ENCODE measurements at regions not wholly inside any gene's neighbourhood (a gene's known extent, or its start where the extent isn't known, plus 50 kb on each side); places are given as distances from the start of the nearest gene placed in this dataset.

DNA sequence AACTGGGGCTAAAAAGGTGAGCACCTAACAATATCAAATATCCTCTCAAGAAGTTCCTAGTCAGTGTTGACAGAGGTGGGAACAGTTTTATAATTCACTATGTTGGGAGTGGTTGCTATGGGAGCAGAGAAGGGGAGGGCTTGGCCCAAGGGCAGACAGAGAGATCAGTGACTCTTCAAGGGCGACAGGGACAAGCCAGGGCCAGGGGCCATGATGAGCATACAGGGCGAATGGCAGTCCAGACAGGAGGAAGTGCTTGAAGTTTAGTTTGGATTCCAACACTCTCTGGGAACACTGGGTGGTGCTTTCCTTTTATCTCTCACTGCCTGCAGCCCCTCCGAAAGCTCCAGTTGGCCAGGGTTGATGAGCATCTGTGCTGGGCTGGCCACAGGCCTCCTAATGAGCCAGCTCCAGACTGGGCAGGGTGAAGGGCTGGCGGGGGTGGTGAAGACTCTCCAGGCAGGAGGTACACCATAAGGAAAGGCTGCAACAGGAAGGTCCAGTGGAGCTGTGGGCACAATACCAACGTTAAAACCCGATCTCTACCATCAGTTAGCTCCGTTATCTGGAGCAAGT is 111.3 kb downstream of the TMEM174 start:
- H3K4me1 ChIP-seq (ENCODE audit: control insufficient read depth, extremely low read depth, insufficient read depth, low read length) = peaks cover 25% of the 10 kb centered on the region
- FAIRE-seq (no peak), DNase-seq (ENCODE audit: low read depth, low spot score) (no peak)
- H3K36me3 ChIP-seq (ENCODE audit: control insufficient read depth in 2 of 2, extremely low read depth in 1 of 2, insufficient read depth in 2 of 2, low read length in 2 of 2) = no peaks in the 10 kb centered on the region
- dilution Hi-C loops (cut with MboI; ENCODE audit: extremely low pct_ligation_motif_present, low sequenced_read_pairs) (no loop called here), intact Hi-C loops (cut with micrococcal nuclease) (loop anchor here (5.0 kb wide), 1 partner anchor 67 kb away; no protein-coding TSS in a partner anchor)
- no peaks in the 10 kb centered on the region for H3K9me1 ChIP-seq (replicated peaks; ENCODE audit: control insufficient read depth, extremely low read depth, insufficient read depth, low read length)
- H3K9ac ChIP-seq (replicated peaks; ENCODE audit: extremely low read depth, insufficient read depth, low read length) = no peak overlapping the region
- TF ChIP-seq POLR2AphosphoS5 (IDR thresholded peaks at IDR 0.05; ENCODE audit: insufficient read depth, low read depth, low read length) = no peak
- no peak overlapping the region for H3K4me3 ChIP-seq (replicated peaks in 1 of 3; ENCODE audit: insufficient read depth in 1 of 3, low read depth in 1 of 3, low read length in 3 of 3)
- H3K9me3 ChIP-seq (replicated peaks; ENCODE audit: control insufficient read depth, insufficient read depth, low read length) = no peaks in the 10 kb centered on the region
- no peaks in the 10 kb centered on the region for H3K79me2 ChIP-seq (ENCODE audit: control insufficient read depth, insufficient read depth, low read length)
- H2AFZ ChIP-seq (ENCODE audit: low read depth, low read length) = no peak overlapping the region
- CTCF ChIA-PET = interaction anchor here (1.5 kb wide), 1 partner anchor 68 kb away, joined by 7 read pairs; no protein-coding TSS in a partner anchor
- POLR2A ChIA-PET = no interaction called here
- no peaks in the 10 kb centered on the region for H4K20me1 ChIP-seq (replicated peaks; ENCODE audit: control insufficient read depth, extremely low read depth, insufficient read depth, low read length)
- H3K27ac ChIP-seq (ENCODE audit: insufficient read depth, low read depth, low read length) = no peak overlapping the region
- BruUV-seq (replicated peaks) = no TSS peak
- no peak overlapping the region for H3K4me2 ChIP-seq (ENCODE audit: insufficient read depth, low read length)
- peaks cover 11 to 24% of the 10 kb centered on the region in 2 experiments for H3K27me3 ChIP-seq (ENCODE audit: control insufficient read depth in 2 of 2, insufficient read depth in 2 of 2, low read length in 2 of 2)

DNA sequence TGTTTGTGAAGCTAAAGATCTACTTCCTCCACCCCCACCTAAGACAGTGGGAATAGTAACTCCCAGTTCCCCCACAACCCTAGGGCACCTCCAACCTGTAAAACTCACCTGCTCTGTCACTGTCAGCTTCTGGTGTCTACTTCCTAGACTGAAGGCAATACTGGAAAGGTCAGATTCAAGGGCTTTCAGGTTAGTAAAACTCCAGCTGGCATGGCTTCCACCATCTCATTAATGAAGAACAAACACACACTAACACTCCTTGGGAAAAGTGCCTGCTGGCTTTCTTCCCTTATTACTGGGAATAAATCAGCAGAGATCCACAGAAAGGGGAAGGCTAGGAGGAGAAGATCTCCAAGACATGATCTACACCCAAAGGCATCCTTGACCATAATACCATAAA is 109.9 kb downstream of the TMEM174 start:
- no peaks in the 10 kb centered on the region for H3K79me2 ChIP-seq (ENCODE audit: control insufficient read depth, insufficient read depth, low read length)
- peaks cover 16 to 28% of the 10 kb centered on the region in 2 experiments for H3K27me3 ChIP-seq (ENCODE audit: control insufficient read depth in 2 of 2, insufficient read depth in 2 of 2, low read length in 2 of 2)
- intact Hi-C loops (cut with micrococcal nuclease) = loop anchor here (5.0 kb wide), 1 partner anchor 66 kb away; no protein-coding TSS in a partner anchor
- H2AFZ ChIP-seq (ENCODE audit: low read depth, low read length) = no peak overlapping the region
- CTCF ChIA-PET = interaction anchor here (1.4 kb wide), 1 partner anchor 81 kb away, joined by 3 read pairs; no protein-coding TSS in a partner anchor
- FAIRE-seq = no peak
- dilution Hi-C loops (cut with MboI; ENCODE audit: extremely low pct_ligation_motif_present, low sequenced_read_pairs) = no loop called here
- H3K9ac ChIP-seq (replicated peaks; ENCODE audit: extremely low read depth, insufficient read depth, low read length) = no peak overlapping the region
- H3K4me2 ChIP-seq (ENCODE audit: insufficient read depth, low read length) = no peak overlapping the region
- no peak overlapping the region for H3K4me3 ChIP-seq (replicated peaks in 1 of 3; ENCODE audit: insufficient read depth in 1 of 3, low read depth in 1 of 3, low read length in 3 of 3)
- DNase-seq (ENCODE audit: low read depth, low spot score) = no peak
- H3K27ac ChIP-seq (ENCODE audit: insufficient read depth, low read depth, low read length) = no peak overlapping the region
- TF ChIP-seq, protein P1, sequence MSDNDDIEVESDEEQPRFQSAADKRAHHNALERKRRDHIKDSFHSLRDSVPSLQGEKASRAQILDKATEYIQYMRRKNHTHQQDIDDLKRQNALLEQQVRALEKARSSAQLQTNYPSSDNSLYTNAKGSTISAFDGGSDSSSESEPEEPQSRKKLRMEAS (IDR thresholded peaks at IDR 0.05; ENCODE audit: insufficient read depth, insufficient read length) = no peak
- TF ChIP-seq GATA2 (IDR thresholded peaks at IDR 0.05; ENCODE audit: insufficient read depth, insufficient read length, low read depth, low read length) (no peak), FOS (IDR thresholded peaks at IDR 0.05; ENCODE audit: borderline replicate concordance, insufficient read depth, low read length) (no peak), EZH2 (IDR thresholded peaks at IDR 0.05; ENCODE audit: borderline replicate concordance, low read depth, low read length, severe bottlenecking) (no peak), MYC (IDR thresholded peaks at IDR 0.05; ENCODE audit: low read depth, low read length) (no peak), POLR2A (IDR thresholded peaks at IDR 0.05; ENCODE audit: low read depth, low read length) (no peak), POLR2AphosphoS5 (IDR thresholded peaks at IDR 0.05; ENCODE audit: insufficient read depth, low read depth, low read length) (no peak), JUN (IDR thresholded peaks at IDR 0.05; ENCODE audit: borderline replicate concordance, insufficient read depth, insufficient read length, low read depth) (no peak)
- TF ChIP-seq, protein P2, sequence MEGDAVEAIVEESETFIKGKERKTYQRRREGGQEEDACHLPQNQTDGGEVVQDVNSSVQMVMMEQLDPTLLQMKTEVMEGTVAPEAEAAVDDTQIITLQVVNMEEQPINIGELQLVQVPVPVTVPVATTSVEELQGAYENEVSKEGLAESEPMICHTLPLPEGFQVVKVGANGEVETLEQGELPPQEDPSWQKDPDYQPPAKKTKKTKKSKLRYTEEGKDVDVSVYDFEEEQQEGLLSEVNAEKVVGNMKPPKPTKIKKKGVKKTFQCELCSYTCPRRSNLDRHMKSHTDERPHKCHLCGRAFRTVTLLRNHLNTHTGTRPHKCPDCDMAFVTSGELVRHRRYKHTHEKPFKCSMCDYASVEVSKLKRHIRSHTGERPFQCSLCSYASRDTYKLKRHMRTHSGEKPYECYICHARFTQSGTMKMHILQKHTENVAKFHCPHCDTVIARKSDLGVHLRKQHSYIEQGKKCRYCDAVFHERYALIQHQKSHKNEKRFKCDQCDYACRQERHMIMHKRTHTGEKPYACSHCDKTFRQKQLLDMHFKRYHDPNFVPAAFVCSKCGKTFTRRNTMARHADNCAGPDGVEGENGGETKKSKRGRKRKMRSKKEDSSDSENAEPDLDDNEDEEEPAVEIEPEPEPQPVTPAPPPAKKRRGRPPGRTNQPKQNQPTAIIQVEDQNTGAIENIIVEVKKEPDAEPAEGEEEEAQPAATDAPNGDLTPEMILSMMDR (IDR thresholded peaks at IDR 0.05; ENCODE audit: extremely low read depth in 1 of 2, insufficient read depth in 1 of 2, low read depth in 1 of 2, low read length in 2 of 2) = no peak
- H3K9me1 ChIP-seq (replicated peaks; ENCODE audit: control insufficient read depth, extremely low read depth, insufficient read depth, low read length) = no peaks in the 10 kb centered on the region
- POLR2A ChIA-PET = no interaction called here
- BruUV-seq (replicated peaks) = no TSS peak
- H3K4me1 ChIP-seq (ENCODE audit: control insufficient read depth, extremely low read depth, insufficient read depth, low read length) = peaks cover 25% of the 10 kb centered on the region
- H4K20me1 ChIP-seq (replicated peaks; ENCODE audit: control insufficient read depth, extremely low read depth, insufficient read depth, low read length) = no peaks in the 10 kb centered on the region
- H3K9me3 ChIP-seq (replicated peaks; ENCODE audit: control insufficient read depth, insufficient read depth, low read length) = no peaks in the 10 kb centered on the region
- no peaks in the 10 kb centered on the region for H3K36me3 ChIP-seq (ENCODE audit: control insufficient read depth in 2 of 2, extremely low read depth in 1 of 2, insufficient read depth in 2 of 2, low read length in 2 of 2)
